LNCAP (cell line): ENCODE measurements at regions not wholly inside any gene's neighbourhood (a gene's known extent, or its start where the extent isn't known, plus 50 kb on each side); places are given as distances from the start of the nearest gene placed in this dataset.

Experiments used
- TF ChIP-seq, protein P1 (sequence below): fragments of 450-650 bp; IDR thresholded peaks from 2 replicates; pipeline ENCODE4 v1.5.1; 2017; ENCODE audit warnings: mild to moderate bottlenecking

DNA sequence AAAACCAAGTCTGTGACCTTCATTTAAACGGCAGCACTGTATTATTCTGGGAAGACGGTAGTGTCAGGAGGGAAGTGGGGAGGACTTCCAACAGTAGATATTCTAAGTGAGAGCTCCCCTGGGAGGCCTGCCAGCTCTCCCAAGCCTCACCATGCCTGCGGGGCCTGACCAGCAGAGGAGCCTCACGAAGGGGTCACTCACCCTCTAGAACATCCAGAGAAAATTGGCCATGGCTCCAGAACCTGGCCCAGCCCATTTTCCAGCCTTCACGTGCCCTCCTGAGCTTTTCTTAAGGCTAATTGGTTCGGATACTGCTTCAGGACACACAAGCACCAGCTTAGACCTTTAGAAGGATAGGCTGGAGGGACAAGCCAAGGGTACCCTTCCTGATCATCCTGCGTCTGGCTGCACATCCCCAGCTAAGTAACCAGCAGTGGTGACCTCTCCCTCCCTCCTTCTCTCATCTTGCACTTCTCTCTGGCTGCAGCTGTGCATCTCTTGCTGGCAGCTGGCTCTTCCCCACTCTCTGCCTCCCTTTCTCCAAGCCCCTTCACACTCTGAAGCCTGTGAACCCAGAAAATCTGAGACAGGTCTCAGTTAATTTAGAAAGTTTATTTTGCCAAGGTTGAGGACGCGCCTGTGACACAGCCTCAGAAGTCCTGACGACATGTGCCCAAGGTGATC is 120.1 kb upstream of the PKDCC start:
- TF ChIP-seq, protein P1, sequence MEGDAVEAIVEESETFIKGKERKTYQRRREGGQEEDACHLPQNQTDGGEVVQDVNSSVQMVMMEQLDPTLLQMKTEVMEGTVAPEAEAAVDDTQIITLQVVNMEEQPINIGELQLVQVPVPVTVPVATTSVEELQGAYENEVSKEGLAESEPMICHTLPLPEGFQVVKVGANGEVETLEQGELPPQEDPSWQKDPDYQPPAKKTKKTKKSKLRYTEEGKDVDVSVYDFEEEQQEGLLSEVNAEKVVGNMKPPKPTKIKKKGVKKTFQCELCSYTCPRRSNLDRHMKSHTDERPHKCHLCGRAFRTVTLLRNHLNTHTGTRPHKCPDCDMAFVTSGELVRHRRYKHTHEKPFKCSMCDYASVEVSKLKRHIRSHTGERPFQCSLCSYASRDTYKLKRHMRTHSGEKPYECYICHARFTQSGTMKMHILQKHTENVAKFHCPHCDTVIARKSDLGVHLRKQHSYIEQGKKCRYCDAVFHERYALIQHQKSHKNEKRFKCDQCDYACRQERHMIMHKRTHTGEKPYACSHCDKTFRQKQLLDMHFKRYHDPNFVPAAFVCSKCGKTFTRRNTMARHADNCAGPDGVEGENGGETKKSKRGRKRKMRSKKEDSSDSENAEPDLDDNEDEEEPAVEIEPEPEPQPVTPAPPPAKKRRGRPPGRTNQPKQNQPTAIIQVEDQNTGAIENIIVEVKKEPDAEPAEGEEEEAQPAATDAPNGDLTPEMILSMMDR = no peak

DNA sequence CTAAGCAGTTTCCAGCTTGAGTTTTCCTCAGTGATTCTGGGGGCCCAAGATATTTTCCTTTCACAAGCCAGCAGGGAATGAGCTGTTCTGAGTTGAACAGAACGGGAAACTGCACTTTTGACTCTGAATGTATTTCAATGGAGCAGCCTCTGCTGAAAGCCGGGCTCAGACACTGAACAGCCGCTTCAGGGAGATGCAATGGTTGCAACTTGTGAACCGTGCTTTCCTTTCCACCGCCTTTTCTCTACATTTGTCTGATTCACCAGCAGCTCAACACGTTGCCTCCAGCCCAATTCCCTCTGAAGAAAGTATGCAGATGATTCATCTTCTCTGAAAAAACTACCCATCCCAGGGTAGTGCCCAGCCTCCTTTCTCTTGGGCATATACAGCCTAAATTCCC is 119.3 kb upstream of the PKDCC start:
- TF ChIP-seq, protein P1 = no peak

DNA sequence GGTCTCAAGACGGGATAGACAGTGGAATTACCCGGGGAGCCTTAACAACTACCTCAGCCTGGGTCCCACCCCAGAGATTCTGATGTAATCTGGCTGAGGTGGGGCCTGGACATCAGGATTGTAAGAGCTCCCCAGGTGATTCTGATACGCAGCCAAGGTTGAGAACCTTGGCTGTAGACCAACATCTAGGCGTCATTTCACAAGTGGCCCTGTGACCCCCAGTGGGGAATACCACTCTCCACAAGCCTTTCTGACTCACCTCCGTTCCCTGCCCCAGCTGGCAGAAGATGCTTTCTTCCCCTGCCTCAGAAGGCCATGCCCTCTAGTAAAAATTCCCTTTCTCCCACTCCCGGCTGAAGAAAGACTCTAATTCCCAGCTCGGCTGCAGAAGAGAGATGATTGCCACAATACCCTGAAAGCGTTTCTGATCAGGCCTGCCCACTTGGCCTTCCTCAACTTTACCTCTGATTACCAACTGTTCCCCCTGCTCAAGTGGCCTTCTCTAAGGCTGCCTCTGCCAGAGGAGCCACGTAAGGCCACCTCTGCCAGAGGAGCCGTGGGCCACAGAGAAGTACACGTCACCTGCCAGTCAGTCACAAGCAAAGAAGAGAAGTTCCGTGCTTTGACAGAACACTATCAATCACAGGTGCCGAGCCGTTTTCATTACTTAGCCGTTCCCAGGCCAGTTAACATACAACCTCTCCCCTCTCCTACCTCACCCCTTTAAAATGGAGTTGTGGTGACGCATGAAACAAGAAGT is 116.8 kb upstream of the PKDCC start:
- TF ChIP-seq, protein P1 = no peak

DNA sequence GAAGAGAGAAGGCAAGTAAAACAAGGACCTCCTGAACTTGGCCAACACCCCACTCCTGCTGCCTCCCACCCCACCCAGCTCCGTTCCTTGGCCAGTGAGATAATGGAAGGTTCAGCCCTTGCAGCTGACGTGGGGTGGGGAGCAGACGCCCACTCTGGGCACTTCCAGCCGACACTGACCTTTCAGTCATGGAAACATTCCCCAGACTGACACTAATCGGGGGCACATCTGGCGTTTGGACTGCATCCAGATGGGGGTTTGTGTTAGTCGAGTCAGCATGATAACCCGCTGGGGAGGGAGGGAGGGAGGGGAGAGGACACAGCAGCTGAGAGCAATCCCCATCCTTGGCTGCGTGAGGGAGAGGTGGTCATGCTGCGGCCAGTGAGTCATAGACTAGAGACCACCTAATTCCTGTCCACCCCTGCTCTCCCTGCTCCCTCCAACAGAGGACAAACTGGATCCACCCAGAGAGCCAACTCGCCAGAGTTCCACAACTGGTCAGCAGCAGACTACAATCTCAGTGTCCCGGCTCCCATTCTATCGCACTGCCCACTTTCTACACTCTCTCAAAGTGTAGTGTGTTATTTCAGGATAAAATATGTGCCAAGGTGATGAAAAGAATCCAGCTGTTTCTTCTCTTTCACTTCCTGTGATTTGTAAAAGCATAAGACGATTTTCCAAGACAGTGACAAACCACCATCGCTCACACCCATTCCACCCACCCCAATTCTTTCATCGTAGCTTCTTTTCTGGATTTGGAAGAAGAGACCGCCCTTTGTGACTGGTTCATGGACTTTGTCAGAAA is 115.4 kb upstream of the PKDCC start:
- TF ChIP-seq, protein P1 = no peak

DNA sequence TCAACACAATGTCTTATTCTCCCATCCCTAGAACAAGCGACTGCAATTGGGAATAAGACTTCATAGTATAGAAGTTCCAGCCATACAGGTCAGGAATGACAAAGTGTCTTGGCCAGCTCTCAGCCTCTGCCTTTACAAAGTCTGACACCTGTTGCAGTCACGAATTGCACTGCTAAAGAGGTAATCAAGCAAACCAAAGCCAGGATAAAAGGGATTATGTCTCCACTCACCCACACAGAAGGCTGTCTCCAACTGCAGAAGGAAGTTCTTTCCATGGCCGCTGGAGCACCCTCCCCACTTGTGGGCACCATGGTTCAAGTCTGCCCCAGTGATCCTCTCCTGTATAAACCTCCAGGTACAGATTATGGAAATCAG is 114.8 kb upstream of the PKDCC start:
- TF ChIP-seq, protein P1 = no peak

DNA sequence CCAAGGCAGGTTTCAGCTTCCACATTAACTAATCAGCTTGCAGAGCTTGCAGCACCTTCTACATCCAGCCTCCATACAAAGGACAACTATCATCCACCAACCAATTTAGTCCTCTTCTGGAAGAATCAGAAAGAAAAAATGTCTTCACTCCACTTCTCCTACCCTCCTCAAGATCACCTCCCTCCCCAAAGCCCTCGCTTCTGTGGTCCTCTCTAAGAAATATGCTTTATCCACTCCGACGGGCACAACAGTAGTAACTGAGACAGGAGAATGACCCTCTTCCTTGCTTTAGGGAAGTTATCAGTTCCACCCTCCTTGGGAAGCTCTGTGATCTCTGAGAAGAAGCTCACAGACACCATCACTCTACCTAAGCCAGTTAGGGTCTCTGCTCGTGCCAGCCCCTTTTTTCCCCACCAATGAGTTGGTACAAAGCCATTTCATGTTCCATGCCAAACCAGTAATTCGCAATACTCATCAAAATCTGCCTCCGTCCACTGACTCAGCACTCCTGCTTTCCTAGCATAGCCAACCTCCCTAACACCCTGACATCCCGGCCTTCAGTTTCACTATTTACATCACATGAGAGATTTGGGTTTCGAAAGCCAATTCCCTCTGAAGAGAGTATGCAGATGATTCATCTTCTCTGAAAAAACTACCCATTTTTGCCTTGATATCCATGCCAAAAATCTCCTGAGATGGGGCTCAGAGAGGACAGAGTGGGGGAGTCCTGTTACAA is 114.1 kb upstream of the PKDCC start:
- TF ChIP-seq, protein P1 = no peak

DNA sequence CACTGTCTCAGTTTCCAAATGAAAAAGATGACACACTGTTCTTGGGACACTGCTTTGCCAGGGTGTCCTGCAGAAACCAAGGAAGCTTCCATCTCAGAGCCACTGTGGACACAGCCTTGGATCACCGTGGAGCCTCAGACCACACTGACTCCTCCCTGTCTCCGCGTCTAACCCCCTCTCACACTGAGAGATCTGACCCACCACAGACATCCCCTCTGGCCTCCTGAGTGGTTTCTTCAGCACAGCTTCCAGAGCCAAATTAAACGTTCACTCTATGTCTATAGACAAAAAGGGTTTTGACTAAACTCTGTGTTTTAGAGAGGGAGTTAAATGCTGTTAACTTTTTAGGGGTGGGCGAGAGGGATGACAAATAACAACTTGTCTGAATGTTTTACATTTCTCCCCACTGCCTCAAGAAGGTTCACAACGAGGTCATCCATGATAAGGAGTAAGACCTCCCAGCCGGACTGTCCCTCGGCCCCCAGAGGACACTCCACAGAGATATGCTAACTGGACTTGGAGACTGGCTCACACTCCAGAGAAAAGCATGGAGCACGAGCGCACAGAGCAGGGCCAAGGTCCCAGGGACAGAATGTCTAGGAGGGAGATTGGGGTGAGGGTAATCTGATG is 113.4 kb upstream of the PKDCC start:
- TF ChIP-seq, protein P1 = no peak
